BJ (cell line): ENCODE measurements at regions not wholly inside any gene's neighbourhood (a gene's known extent, or its start where the extent isn't known, plus 50 kb on each side); places are given as distances from the start of the nearest gene placed in this dataset.

ENCODE experiments used
- CTCF ChIA-PET: fragments of 350-600 bp; formaldehyde crosslinking; extraction: SDS; loops from one replicate; lab custom pipeline; 2021; ENCODE audit warnings: antibody characterized with exemption, inconsistent platforms; lab: Yijun Ruan, JAX
- POLR2A ChIA-PET: fragments of 300-600 bp; sonication (Branson Sonifier 250); formaldehyde crosslinking; extraction: SDS; loops from one replicate; lab custom pipeline; 2021; ENCODE audit warnings: antibody characterized with exemption; lab: Charles Lee
- DNase-seq: peaks from one replicate; pipeline ENCODE4 v3.0.0-alpha.2; 2011; ENCODE audit warnings: low read depth
- H3K27me3 ChIP-seq: 2 replicates; pipeline ENCODE4 v1.6.0; 2011; ENCODE audit warnings: low read length; ENCODE audit not compliant: control insufficient read depth, insufficient read depth
- H3K36me3 ChIP-seq: 2 replicates; pipeline ENCODE4 v1.5.1; 2011; ENCODE audit warnings: low read length; ENCODE audit not compliant: control insufficient read depth, insufficient read depth
- H3K4me3 ChIP-seq: 2 replicates; pipeline ENCODE4 v1.5.1; 2011; ENCODE audit warnings: low read depth, mild to moderate bottlenecking, control low read depth, low read length
- TF ChIP-seq, protein P1 (sequence below): IDR thresholded peaks from 2 replicates; pipeline ENCODE4 v1.5.1; 2011; ENCODE audit warnings: low read depth, mild to moderate bottlenecking, control low read depth, inconsistent platforms, low read length, moderate library complexity; ENCODE audit not compliant: insufficient read depth

DNA sequence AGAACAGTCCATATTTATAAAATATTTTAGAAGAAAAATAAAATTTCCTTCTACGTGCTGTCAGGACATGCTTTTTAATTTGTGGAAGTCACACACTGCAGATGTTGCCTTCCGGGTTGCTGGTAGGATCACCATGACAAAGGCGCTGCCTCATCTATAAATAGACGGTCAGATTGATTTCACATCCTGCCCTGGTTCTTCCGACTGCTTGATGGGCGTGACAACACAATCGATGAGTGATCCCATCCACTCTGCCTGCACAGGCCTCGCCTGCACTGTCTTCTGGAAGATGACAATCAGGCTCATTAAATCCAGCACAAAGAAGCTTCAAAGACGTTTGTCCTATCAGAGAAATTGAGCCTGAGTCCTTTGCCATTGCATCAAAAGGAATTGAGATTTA, 318.9 kb upstream of the TRIB2 start:
- ChIA-PET CTCF (interaction anchor here (0.6 to 2.2 kb wide), 3 partner anchors 10 to 30 kb away, joined by 3 to 4 read pairs (median 3); no protein-coding TSS in a partner anchor), POLR2A (interaction anchor here (0.8 kb wide), 1 partner anchor 13 kb away, joined by 3 read pairs; no protein-coding TSS in a partner anchor)
- no peaks in the 10 kb centered on the region; the same call in 1 of the 2 replicates for H3K27me3 ChIP-seq
- DNase-seq, result no peak
- TF ChIP-seq, protein P1, sequence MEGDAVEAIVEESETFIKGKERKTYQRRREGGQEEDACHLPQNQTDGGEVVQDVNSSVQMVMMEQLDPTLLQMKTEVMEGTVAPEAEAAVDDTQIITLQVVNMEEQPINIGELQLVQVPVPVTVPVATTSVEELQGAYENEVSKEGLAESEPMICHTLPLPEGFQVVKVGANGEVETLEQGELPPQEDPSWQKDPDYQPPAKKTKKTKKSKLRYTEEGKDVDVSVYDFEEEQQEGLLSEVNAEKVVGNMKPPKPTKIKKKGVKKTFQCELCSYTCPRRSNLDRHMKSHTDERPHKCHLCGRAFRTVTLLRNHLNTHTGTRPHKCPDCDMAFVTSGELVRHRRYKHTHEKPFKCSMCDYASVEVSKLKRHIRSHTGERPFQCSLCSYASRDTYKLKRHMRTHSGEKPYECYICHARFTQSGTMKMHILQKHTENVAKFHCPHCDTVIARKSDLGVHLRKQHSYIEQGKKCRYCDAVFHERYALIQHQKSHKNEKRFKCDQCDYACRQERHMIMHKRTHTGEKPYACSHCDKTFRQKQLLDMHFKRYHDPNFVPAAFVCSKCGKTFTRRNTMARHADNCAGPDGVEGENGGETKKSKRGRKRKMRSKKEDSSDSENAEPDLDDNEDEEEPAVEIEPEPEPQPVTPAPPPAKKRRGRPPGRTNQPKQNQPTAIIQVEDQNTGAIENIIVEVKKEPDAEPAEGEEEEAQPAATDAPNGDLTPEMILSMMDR, result no peak
- no peaks in the 10 kb centered on the region for H3K36me3 ChIP-seq
- H3K4me3 ChIP-seq, result no peak overlapping the region

DNA sequence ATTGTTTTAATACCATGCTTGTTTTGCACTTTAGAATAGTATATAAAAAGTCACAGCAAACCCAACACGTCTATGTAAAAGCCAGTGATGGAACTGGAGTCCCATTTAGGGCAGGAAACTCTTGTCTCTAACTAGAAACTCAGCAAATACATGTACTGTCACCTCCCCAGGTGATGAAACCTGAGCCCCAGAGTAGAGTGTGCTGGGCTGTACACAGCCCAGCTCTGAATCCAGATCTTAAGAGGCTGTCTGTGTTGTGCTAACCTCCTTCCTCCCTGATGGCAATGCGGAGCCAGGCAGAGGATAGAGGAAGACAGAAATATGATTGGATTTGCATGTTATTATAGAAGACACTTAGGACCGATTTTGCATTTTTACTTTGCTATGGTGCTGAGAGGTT, 317.5 kb upstream of the TRIB2 start:
- POLR2A ChIA-PET, result no interaction called here

DNA sequence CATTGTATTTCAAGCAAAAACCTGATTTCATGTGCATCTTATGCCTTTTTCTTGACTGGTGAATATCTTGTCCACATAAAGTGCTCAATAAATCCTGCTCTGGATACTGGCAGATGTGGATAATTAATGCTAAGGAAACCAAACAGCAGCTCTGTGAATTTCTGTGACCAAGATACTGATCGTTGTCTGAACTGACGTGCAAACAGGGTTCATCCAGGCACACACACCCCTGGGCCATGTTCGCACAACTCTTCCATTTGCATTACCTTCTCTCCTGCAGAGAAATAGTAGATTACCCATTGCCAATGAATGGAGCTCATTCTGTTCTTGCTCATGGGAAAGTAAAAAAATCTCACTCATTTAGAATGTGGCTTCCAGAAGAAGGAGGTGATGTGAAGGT, 316.2 kb upstream of the TRIB2 start:
- TF ChIP-seq, protein P1, result no peak
- no peaks in the 10 kb centered on the region; the same call in 1 of the 2 replicates for H3K27me3 ChIP-seq
- CTCF ChIA-PET, result interaction anchor here (0.7 kb wide), 1 partner anchor 15 kb away, joined by 3 read pairs; no protein-coding TSS in a partner anchor
- DNase-seq, result no peak
- POLR2A ChIA-PET, result no interaction called here
- H3K4me3 ChIP-seq, result no peak overlapping the region
- H3K36me3 ChIP-seq, result no peaks in the 10 kb centered on the region

More for the DNA sequence above, 317.5 kb upstream of the TRIB2 start:
- CTCF ChIA-PET, result interaction anchor here (1.3 to 2.2 kb wide), 2 partner anchors 8 to 16 kb away, joined by 3 to 4 read pairs; no protein-coding TSS in a partner anchor
- Histone ChIP-seq H3K4me3 (no peak overlapping the region), H3K36me3 (no peaks in the 10 kb centered on the region), H3K27me3 (no peaks in the 10 kb centered on the region; the same call in 1 of the 2 replicates)
- TF ChIP-seq, protein P1, result no peak
- DNase-seq, result no peak

DNA sequence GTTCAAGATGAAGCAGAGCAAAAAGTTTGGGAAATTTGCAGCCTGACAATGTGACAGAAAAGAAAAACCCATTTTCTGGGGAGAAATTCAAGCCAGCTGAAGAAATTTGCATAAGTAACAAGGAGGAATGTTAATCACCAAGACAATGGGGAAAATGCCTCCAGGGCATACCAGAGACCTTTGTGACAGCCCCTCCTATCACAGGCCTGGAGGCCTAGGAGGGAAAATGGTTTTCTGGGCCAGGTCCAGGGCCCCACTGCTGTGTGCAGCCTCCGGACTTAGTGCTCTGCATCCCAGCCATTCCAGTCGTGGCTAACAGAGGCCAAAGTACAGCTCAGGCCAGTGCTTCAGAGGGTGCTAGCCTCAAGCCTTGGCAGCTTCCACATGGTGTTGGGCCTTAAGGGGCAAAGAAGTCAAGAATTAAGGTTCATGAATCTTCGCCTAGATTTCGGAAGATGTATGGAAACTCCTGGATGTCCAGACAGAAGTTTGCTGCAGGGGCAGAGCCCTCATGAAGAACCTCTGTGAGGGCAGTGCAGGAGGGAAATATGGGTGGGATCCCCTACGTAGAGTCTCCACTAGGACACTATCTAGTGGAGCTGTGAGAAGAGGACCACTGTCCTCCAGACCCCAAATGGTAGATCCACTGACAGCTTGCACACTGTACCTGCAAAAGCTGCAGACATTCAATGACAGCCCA, 314.1 kb upstream of the TRIB2 start:
- ChIA-PET CTCF (no interaction called here), POLR2A (no interaction called here)
- H3K4me3 ChIP-seq, result no peak overlapping the region
- DNase-seq, result no peak
- H3K36me3 ChIP-seq, result no peaks in the 10 kb centered on the region
- H3K27me3 ChIP-seq, result no peaks in the 10 kb centered on the region
- TF ChIP-seq, protein P1, result no peak

DNA sequence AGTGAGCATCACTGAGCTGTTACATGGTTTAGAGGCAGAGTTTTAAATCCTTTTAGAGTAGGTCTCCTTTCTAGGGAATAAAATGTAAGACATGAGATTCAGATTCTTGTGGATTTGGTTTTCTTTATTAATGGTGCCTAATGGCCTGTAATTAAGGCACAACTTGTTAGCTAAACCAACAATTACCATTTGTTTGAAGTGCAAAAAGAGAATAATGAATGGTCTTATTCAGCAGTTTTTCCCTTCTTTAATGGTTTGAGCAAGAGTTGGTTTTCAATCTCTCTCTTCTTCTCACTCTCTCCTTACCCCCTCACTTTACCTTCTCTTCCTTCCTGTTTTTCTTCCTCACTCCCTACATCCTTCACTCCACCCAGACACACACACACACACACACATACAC, 312.2 kb upstream of the TRIB2 start:
- no peak for DNase-seq
- TF ChIP-seq, protein P1, result no peak
- ChIA-PET POLR2A (no interaction called here), CTCF (interaction anchor here (1.1 kb wide), 1 partner anchor 15 kb away, joined by 3 read pairs; no protein-coding TSS in a partner anchor)
- Histone ChIP-seq H3K27me3 (no peaks in the 10 kb centered on the region), H3K4me3 (no peak overlapping the region), H3K36me3 (no peaks in the 10 kb centered on the region)
